GM21576 (cell line): ENCODE measurements at regions not wholly inside any gene's neighbourhood (a gene's known extent, or its start where the extent isn't known, plus 50 kb on each side); places are given as distances from the start of the nearest gene placed in this dataset.

ENCODE experiments used
- ATAC-seq: cut with Tn5 transposase; IDR thresholded peaks from one replicate; pipeline ENCODE4 v1.9.1; 2021; ENCODE audit warnings: mild to moderate bottlenecking, moderate library complexity; ENCODE audit not compliant: unreplicated experiment

GRCh38 chr4:105092356-105092755 lies 54.3 kb upstream of the TET2 start:
- no peak for ATAC-seq

DNA sequence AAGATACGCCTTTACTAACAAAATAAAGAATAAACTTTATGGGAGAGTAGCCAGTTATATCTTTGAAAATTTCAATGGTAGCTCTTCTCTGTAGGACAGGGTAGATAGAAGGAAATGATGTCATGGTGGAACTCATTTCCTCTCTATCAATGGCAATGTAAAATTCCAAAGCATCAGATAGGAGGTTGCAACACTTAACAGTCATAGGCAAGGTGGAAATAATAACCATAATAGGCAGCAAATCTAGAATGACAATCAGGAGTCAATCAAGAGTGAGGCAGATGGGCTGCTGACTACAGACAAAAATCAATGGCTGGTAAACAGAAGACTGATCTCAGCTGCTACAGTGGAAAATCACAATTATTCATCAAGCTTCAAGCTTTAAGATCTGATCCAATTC lies 53.9 kb upstream of the TET2 start:
- no peak for ATAC-seq

DNA sequence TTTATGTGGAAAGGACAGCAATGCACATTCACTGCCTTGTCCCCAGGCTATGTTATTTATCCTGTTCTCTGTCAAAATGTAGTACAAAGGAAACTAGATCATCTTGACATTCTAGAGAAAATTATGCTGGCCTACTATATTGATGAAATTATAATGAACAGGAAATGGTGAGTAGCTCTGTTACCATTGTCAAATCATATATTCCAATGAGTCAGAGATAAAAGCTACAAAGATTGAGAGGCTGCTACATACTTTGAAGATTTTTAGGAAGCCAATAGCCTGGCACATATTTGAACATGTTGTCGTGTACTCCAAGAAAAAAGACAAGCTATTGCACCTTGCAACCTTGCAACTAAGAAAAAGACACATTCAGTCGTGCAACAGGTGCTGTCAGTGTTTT lies 52.7 kb upstream of the TET2 start:
- ATAC-seq, result no peak
